ENCODE measurements at regions not wholly inside any gene's neighbourhood (a gene's known extent, or its start where the extent isn't known, plus 50 kb on each side); places are given as distances from the start of the nearest gene placed in this dataset.
"Not testable (repeated sequence)": the region's sequence is repeated elsewhere in the genome, so short reads cannot be mapped to it uniquely, and the experiment has no call there.

- no peak for ATAC-seq
Observed at GRCh38 chr2:187056416-187057334, 207.7 kb upstream of the ZSWIM2 start.

GRCh38 chr2:187055463-187055862 is 206.5 kb upstream of the ZSWIM2 start:
- ATAC-seq: no peak

GRCh38 chr2:187054501-187055319 is 205.7 kb upstream of the ZSWIM2 start:
- ATAC-seq: no peak

GRCh38 chr2:187051350-187051749 is 202.4 kb upstream of the ZSWIM2 start:
- no peak for ATAC-seq

- ATAC-seq: no peak
Observed at GRCh38 chr2:187050409-187050998, 201.5 kb upstream of the ZSWIM2 start.

- ATAC-seq: no peak
Observed at GRCh38 chr2:187037310-187037709, 188.3 kb upstream of the ZSWIM2 start.

- no peak for ATAC-seq
Observed at GRCh38 chr2:187034434-187034833, 185.5 kb upstream of the ZSWIM2 start.

- ATAC-seq: no peak
Observed at GRCh38 chr2:187024739-187025138, 175.8 kb upstream of the ZSWIM2 start.

- not testable (repeated sequence) for ATAC-seq
Observed at GRCh38 chr2:187023996-187024395, 175.0 kb upstream of the ZSWIM2 start.

- no peak for ATAC-seq
Observed at GRCh38 chr2:187017438-187017837, 168.5 kb upstream of the ZSWIM2 start.

- no peak for ATAC-seq
Observed at GRCh38 chr2:187013058-187013457, 164.1 kb upstream of the ZSWIM2 start.

GRCh38 chr2:187011206-187011832 is 162.3 kb upstream of the ZSWIM2 start:
- ATAC-seq: no peak

- no peak for ATAC-seq
Observed at GRCh38 chr2:187009483-187010239, 160.7 kb upstream of the ZSWIM2 start.

- no peak for ATAC-seq
Observed at GRCh38 chr2:187008111-187008510, 159.1 kb upstream of the ZSWIM2 start.

- ATAC-seq: no peak
Observed at GRCh38 chr2:187003611-187004010, 154.6 kb upstream of the ZSWIM2 start.

GRCh38 chr2:187003038-187003554 is 154.1 kb upstream of the ZSWIM2 start:
- ATAC-seq: no peak

- no peak for ATAC-seq
Observed at GRCh38 chr2:187002242-187002641, 153.3 kb upstream of the ZSWIM2 start.

- ATAC-seq: no peak
Observed at GRCh38 chr2:187001248-187001647, 152.3 kb upstream of the ZSWIM2 start.

GRCh38 chr2:186995092-186995491 is 146.1 kb upstream of the ZSWIM2 start:
- no peak for ATAC-seq

- no peak for ATAC-seq
Observed at GRCh38 chr2:186992597-186992996, 143.6 kb upstream of the ZSWIM2 start.

- no peak for ATAC-seq
Observed at GRCh38 chr2:186991766-186992417, 142.9 kb upstream of the ZSWIM2 start.
